HL-60 (cell line): ENCODE measurements at regions not wholly inside any gene's neighbourhood (a gene's known extent, or its start where the extent isn't known, plus 50 kb on each side); places are given as distances from the start of the nearest gene placed in this dataset.

Experiments used
- DNase-seq, 2 experiments: peaks; one replicate each; pipeline ENCODE4 v3.0.0-alpha.2; 2010 to 2020; ENCODE audit warnings: low read depth in 1 of 2, low spot score in 1 of 2
- H3K27ac ChIP-seq: fragments of 250-450 bp; sonication (Bioruptor Pico); replicated peaks from 2 replicates; pipeline ENCODE4 v1.5.1; 2020; ENCODE audit warnings: mild to moderate bottlenecking, moderate library complexity
- H3K27me3 ChIP-seq: fragments of 250-450 bp; sonication (Bioruptor Pico); 2 replicates; pipeline ENCODE4 v1.5.1; 2021; ENCODE audit warnings: mild to moderate bottlenecking, moderate library complexity; ENCODE audit not compliant: insufficient read depth, poor library complexity, severe bottlenecking
- H3K4me3 ChIP-seq: replicated peaks from 2 replicates; pipeline ENCODE4 v1.5.1; 2011; ENCODE audit warnings: mild to moderate bottlenecking, control low read depth, low read length; ENCODE audit not compliant: insufficient read depth
- GABPA ChIP-seq: IDR thresholded peaks from 2 replicates; pipeline ENCODE4 v1.6.1; 2012; ENCODE audit warnings: low read depth
- POLR2AphosphoS5 ChIP-seq: IDR thresholded peaks from 2 replicates; pipeline ENCODE4 v1.6.1; 2012; ENCODE audit warnings: low read depth
- SPI1 ChIP-seq: IDR thresholded peaks from 2 replicates; pipeline ENCODE4 v1.6.1; 2012; ENCODE audit warnings: low read depth, mild to moderate bottlenecking, borderline replicate concordance
- TF ChIP-seq, protein P1 (sequence below): IDR thresholded peaks from one replicate; pipeline ENCODE4 v1.5.1; 2011; ENCODE audit warnings: low read length, control low read depth, inconsistent platforms; ENCODE audit not compliant: insufficient read depth
- TF ChIP-seq, protein P2 (sequence below): IDR thresholded peaks from 2 replicates; pipeline ENCODE4 v1.6.1; 2012; ENCODE audit warnings: low read depth; ENCODE audit not compliant: insufficient replicate concordance

DNA sequence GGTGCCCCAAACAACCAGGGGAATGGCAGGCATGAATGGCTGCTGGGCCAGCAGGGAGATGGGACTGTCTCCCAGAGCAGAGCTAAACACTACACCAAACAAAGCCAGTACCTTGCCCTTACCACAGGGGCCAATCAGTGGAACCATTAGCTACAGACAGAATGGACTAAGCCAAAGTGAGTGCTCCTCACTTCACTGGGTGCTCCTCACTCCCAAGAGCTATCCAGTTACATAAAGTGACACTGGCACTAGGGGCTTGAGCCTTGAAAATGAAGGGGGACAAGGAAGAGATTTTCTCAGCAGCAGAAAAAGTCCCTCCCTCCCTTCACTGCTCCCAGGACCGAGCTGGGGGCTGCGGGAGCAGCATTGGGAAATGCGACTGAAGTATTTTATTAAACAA, 110.9 kb upstream of the SHB start:
- Histone ChIP-seq H3K4me3 (no peak overlapping the region), H3K27ac (no peak overlapping the region), H3K27me3 (peaks cover 2% of the 10 kb centered on the region)
- no peak for DNase-seq
- no peak for TF ChIP-seq POLR2AphosphoS5
- TF ChIP-seq, protein P1, sequence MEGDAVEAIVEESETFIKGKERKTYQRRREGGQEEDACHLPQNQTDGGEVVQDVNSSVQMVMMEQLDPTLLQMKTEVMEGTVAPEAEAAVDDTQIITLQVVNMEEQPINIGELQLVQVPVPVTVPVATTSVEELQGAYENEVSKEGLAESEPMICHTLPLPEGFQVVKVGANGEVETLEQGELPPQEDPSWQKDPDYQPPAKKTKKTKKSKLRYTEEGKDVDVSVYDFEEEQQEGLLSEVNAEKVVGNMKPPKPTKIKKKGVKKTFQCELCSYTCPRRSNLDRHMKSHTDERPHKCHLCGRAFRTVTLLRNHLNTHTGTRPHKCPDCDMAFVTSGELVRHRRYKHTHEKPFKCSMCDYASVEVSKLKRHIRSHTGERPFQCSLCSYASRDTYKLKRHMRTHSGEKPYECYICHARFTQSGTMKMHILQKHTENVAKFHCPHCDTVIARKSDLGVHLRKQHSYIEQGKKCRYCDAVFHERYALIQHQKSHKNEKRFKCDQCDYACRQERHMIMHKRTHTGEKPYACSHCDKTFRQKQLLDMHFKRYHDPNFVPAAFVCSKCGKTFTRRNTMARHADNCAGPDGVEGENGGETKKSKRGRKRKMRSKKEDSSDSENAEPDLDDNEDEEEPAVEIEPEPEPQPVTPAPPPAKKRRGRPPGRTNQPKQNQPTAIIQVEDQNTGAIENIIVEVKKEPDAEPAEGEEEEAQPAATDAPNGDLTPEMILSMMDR, result no peak
- TF ChIP-seq, protein P2, sequence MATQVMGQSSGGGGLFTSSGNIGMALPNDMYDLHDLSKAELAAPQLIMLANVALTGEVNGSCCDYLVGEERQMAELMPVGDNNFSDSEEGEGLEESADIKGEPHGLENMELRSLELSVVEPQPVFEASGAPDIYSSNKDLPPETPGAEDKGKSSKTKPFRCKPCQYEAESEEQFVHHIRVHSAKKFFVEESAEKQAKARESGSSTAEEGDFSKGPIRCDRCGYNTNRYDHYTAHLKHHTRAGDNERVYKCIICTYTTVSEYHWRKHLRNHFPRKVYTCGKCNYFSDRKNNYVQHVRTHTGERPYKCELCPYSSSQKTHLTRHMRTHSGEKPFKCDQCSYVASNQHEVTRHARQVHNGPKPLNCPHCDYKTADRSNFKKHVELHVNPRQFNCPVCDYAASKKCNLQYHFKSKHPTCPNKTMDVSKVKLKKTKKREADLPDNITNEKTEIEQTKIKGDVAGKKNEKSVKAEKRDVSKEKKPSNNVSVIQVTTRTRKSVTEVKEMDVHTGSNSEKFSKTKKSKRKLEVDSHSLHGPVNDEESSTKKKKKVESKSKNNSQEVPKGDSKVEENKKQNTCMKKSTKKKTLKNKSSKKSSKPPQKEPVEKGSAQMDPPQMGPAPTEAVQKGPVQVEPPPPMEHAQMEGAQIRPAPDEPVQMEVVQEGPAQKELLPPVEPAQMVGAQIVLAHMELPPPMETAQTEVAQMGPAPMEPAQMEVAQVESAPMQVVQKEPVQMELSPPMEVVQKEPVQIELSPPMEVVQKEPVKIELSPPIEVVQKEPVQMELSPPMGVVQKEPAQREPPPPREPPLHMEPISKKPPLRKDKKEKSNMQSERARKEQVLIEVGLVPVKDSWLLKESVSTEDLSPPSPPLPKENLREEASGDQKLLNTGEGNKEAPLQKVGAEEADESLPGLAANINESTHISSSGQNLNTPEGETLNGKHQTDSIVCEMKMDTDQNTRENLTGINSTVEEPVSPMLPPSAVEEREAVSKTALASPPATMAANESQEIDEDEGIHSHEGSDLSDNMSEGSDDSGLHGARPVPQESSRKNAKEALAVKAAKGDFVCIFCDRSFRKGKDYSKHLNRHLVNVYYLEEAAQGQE, result no peak
- TF ChIP-seq SPI1, result no peak
- no peak for TF ChIP-seq GABPA

DNA sequence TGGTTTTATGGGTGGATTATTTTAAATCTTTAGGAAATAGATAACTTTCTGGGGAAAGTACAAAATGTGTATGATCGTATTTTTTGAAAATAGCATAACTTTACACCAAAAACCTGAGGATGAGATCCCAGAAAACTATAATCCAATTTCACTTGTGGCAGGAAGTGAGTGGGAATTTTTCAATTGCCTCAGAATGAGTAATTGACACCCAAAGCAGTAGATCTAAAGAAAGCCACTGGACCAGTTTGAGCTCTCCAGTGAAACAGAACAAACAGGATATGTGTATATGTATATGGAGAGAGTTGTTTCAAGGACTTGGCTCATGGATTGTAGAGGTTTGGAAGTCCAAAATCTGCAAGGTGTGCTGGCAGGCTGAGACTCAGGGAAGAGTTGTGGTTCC, 109.2 kb upstream of the SHB start:
- Histone ChIP-seq H3K27me3 (peaks cover 2% of the 10 kb centered on the region), H3K4me3 (no peak overlapping the region), H3K27ac (no peak overlapping the region)
- DNase-seq, result no peak
- TF ChIP-seq, protein P1, result no peak
- TF ChIP-seq POLR2AphosphoS5, result no peak
- TF ChIP-seq, protein P2, result no peak
- no peak for TF ChIP-seq GABPA
- TF ChIP-seq SPI1, result no peak

DNA sequence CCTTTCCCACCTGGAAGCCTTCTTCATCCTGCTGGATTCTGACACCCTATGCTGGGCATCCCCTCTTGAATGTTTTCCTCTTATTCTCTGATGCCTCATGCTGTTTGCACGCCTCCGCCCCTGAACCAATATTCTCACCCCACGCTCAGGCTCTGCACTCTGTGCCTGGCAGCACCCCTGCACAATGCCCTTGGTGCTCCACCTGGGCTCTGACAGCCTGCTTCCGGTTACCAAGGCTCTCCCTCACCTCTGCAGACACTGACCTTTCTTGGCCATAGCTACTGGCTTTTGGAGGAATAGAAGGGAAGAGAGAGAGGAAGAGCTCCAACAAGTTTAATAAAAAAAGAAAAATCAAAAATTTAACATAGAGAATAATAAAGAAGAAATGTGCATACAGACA, 108.7 kb upstream of the SHB start:
- no peak overlapping the region for H3K27ac ChIP-seq
- TF ChIP-seq POLR2AphosphoS5, result no peak
- TF ChIP-seq, protein P1, result no peak
- H3K4me3 ChIP-seq, result no peak overlapping the region
- no peak for DNase-seq
- H3K27me3 ChIP-seq, result peaks cover 2% of the 10 kb centered on the region

DNA sequence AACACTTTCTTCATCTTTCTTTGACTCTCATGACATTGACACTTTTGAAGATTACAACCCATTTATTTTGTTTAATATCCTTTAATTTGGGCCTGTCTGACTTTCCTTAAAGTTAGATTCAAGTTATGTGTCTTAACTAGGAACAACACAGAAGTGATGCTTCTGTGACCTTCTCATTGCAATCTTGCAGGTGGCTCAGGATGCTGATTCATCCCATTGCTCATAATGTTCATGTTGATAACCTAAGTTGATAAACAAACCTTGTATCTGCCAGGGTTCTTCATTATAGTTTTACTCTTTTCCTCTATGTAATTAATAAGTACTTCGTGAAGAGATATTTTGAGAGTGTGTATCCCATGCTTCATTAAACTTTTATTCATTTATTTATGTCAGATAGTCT, 107.2 kb upstream of the SHB start:
- TF ChIP-seq, protein P2, result no peak
- TF ChIP-seq, protein P1, result no peak
- TF ChIP-seq POLR2AphosphoS5 (no peak), SPI1 (no peak), GABPA (no peak)
- Histone ChIP-seq H3K4me3 (no peak overlapping the region), H3K27ac (no peak overlapping the region), H3K27me3 (peaks cover 2% of the 10 kb centered on the region)
- no peak for DNase-seq
